Neural progenitor cell (in vitro differentiated cells): ENCODE measurements at regions not wholly inside any gene's neighbourhood (a gene's known extent, or its start where the extent isn't known, plus 50 kb on each side); places are given as distances from the start of the nearest gene placed in this dataset.

Experiments used
- DNase-seq: peaks from one replicate; pipeline ENCODE4 v3.0.0-alpha.2; 2016; ENCODE audit warnings: low spot score
- H2AFZ ChIP-seq: fragments of 200-600 bp; sonication (generic); replicated peaks from 2 replicates; pipeline ENCODE4 v1.6.1; 2016; ENCODE audit warnings: antibody characterized with exemption
- H3F3A ChIP-seq: fragments of 200-600 bp; sonication (generic); 2 replicates; pipeline ENCODE4 v1.6.1; 2016; ENCODE audit warnings: antibody characterized with exemption, low read depth
- H3K27ac ChIP-seq: fragments of 200-600 bp; sonication (generic); 2 replicates; pipeline ENCODE4 v1.5.1; 2016; ENCODE audit warnings: mild to moderate bottlenecking
- H3K27me3 ChIP-seq: fragments of 200-600 bp; sonication (generic); 2 replicates; pipeline ENCODE4 v1.6.1; 2016; ENCODE audit warnings: mild to moderate bottlenecking, moderate library complexity
- H3K36me3 ChIP-seq: fragments of 200-600 bp; sonication (generic); 2 replicates; pipeline ENCODE4 v1.5.1; 2016
- H3K4me1 ChIP-seq: fragments of 200-600 bp; sonication (generic); 2 replicates; pipeline ENCODE4 v1.6.1; 2016; ENCODE audit warnings: mixed run types
- H3K4me2 ChIP-seq: fragments of 200-600 bp; sonication (generic); 2 replicates; pipeline ENCODE4 v1.6.1; 2016
- H3K4me3 ChIP-seq: fragments of 200-600 bp; sonication (generic); 2 replicates; pipeline ENCODE4 v1.5.1; 2016
- H3K79me2 ChIP-seq: fragments of 200-600 bp; sonication (generic); 2 replicates; pipeline ENCODE4 v1.6.1; 2016; ENCODE audit warnings: low read depth
- H3K9ac ChIP-seq: fragments of 200-600 bp; sonication (generic); 2 replicates; pipeline ENCODE4 v1.6.1; 2016
- H3K9me3 ChIP-seq: fragments of 200-600 bp; sonication (generic); 2 replicates; pipeline ENCODE4 v1.5.1; 2016; ENCODE audit warnings: low read depth
- H4K20me1 ChIP-seq: fragments of 200-600 bp; sonication (generic); 2 replicates; pipeline ENCODE4 v1.6.1; 2016; ENCODE audit warnings: low read depth
- H3K27ac Mint-ChIP-seq: 3 replicates; pipeline ENCODE4 v1.8.0; 2021; ENCODE audit warnings: mixed read lengths
- H3K27me3 Mint-ChIP-seq: 2 replicates; pipeline ENCODE4 v1.8.0; 2022; ENCODE audit warnings: low read depth, mild to moderate bottlenecking, inconsistent platforms, moderate library complexity, mixed read lengths; ENCODE audit not compliant: insufficient read depth
- H3K36me3 Mint-ChIP-seq: 3 replicates; pipeline ENCODE4 v1.8.0; 2021; ENCODE audit warnings: mixed read lengths
- H3K4me1 Mint-ChIP-seq: 3 replicates; pipeline ENCODE4 v1.8.0; 2021; ENCODE audit warnings: mixed read lengths
- H3K4me3 Mint-ChIP-seq: 3 replicates; pipeline ENCODE4 v1.8.0; 2021; ENCODE audit warnings: mild to moderate bottlenecking, moderate library complexity, mixed read lengths
- H3K9me3 Mint-ChIP-seq: 3 replicates; pipeline ENCODE4 v1.8.0; 2020; ENCODE audit warnings: mixed read lengths
- EZH2 ChIP-seq: fragments of 200-600 bp; sonication (generic); IDR thresholded peaks from 2 replicates; pipeline ENCODE4 v1.6.1; 2017; ENCODE audit warnings: antibody characterized with exemption, mild to moderate bottlenecking, moderate library complexity
- EZH2phosphoT487 ChIP-seq: fragments of 200-600 bp; sonication (generic); IDR thresholded peaks from 2 replicates; pipeline ENCODE4 v1.6.1; 2017; ENCODE audit warnings: antibody characterized with exemption
- TF ChIP-seq, protein P1 (sequence below): fragments of 200-600 bp; sonication (generic); IDR thresholded peaks from 2 replicates; pipeline ENCODE4 v1.5.1; 2017; ENCODE audit warnings: antibody characterized with exemption, mild to moderate bottlenecking

DNA sequence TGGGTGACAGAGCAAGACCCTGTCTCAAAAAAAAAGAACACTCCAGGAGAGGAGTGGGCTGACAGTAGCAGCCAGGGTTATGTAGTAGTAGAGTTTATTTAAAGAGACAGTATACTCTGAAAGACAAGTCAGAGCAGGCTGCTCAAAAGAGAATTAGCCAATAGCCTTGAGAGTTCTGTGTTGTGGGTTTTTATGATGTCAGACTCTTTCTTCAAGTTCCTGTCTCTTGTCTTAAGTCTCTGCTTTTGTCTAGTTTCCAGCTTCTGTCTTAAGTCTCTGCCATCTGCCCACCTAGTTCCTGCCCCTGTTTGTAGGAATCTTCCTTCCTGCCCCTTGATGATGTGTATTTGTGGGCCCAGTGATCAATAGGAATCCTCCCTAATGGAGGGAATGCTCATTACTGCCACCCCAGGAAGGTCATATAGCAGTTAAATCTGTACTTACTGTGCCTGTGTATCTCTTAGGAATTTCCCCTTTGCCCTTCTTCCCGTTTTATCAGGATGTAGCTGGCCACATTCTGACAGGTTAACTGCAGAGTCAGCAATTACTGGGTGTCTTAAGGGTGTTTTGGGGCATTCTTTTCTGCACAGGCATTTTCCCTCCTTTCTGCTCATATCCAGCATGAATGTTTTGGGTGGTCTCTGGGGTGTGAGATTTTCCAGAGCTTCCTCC, 580.5 kb upstream of the SGCD start:
- no peak for DNase-seq
- Mint-ChIP-seq H3K36me3 (no peaks in the 10 kb centered on the region), H3K9me3 (no peaks in the 10 kb centered on the region), H3K4me1 (no peaks in the 10 kb centered on the region), H3K27ac (no peak overlapping the region), H3K4me3 (no peak overlapping the region), H3K27me3 (peaks cover 2% of the 10 kb centered on the region)
- H3K9me3 ChIP-seq: peaks cover 7% of the 10 kb centered on the region
- H3K27me3 ChIP-seq: no peaks in the 10 kb centered on the region
- H3K9ac ChIP-seq: no peak overlapping the region
- H4K20me1 ChIP-seq: no peaks in the 10 kb centered on the region
- H3K79me2 ChIP-seq: no peaks in the 10 kb centered on the region
- H3K27ac ChIP-seq: no peak overlapping the region
- no peak for TF ChIP-seq EZH2
- no peak for TF ChIP-seq EZH2phosphoT487
- TF ChIP-seq, protein P1, sequence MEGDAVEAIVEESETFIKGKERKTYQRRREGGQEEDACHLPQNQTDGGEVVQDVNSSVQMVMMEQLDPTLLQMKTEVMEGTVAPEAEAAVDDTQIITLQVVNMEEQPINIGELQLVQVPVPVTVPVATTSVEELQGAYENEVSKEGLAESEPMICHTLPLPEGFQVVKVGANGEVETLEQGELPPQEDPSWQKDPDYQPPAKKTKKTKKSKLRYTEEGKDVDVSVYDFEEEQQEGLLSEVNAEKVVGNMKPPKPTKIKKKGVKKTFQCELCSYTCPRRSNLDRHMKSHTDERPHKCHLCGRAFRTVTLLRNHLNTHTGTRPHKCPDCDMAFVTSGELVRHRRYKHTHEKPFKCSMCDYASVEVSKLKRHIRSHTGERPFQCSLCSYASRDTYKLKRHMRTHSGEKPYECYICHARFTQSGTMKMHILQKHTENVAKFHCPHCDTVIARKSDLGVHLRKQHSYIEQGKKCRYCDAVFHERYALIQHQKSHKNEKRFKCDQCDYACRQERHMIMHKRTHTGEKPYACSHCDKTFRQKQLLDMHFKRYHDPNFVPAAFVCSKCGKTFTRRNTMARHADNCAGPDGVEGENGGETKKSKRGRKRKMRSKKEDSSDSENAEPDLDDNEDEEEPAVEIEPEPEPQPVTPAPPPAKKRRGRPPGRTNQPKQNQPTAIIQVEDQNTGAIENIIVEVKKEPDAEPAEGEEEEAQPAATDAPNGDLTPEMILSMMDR: no peak
- no peak overlapping the region for H3K4me2 ChIP-seq
- H3F3A ChIP-seq: no peaks in the 10 kb centered on the region
- H3K4me1 ChIP-seq: no peaks in the 10 kb centered on the region
- no peak overlapping the region for H3K4me3 ChIP-seq
- no peak overlapping the region for H2AFZ ChIP-seq
- no peaks in the 10 kb centered on the region for H3K36me3 ChIP-seq

DNA sequence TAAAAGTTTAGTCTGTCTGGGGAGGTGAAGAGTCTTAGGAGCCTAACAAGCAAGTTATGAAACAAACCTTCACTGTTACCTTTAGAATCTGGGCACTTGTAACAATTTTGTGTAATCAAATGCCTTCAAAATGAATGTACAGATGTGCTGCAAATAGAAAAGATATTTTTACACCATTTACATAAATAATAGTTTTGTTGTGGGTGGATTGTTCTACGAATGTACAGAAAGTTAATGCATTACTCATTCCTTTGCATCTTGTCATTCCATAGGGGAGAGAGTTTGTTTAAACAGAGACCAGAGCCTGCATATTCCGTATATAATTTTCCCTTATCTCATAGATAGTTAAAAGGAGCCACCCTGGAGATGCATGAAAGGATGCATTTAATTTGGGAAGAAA, 576.9 kb upstream of the SGCD start:
- TF ChIP-seq EZH2 (no peak), EZH2phosphoT487 (no peak)
- TF ChIP-seq, protein P1: no peak
- no peaks in the 10 kb centered on the region for H3F3A ChIP-seq
- no peak overlapping the region for H2AFZ ChIP-seq
- H3K4me3 Mint-ChIP-seq: no peak overlapping the region
- H3K4me1 Mint-ChIP-seq: no peaks in the 10 kb centered on the region
- H3K9ac ChIP-seq: no peak overlapping the region
- peaks cover 2% of the 10 kb centered on the region for H3K27me3 Mint-ChIP-seq
- no peak for DNase-seq
- H3K4me2 ChIP-seq: no peak overlapping the region
- H3K4me1 ChIP-seq: no peaks in the 10 kb centered on the region
- H3K27ac ChIP-seq: no peak overlapping the region
- peaks cover 7% of the 10 kb centered on the region for H3K9me3 ChIP-seq
- H3K36me3 ChIP-seq: no peaks in the 10 kb centered on the region
- no peaks in the 10 kb centered on the region for H3K36me3 Mint-ChIP-seq
- H3K27ac Mint-ChIP-seq: no peak overlapping the region
- no peaks in the 10 kb centered on the region for H3K27me3 ChIP-seq
- H3K4me3 ChIP-seq: no peak overlapping the region
- no peaks in the 10 kb centered on the region for H3K79me2 ChIP-seq
- no peaks in the 10 kb centered on the region for H4K20me1 ChIP-seq
- H3K9me3 Mint-ChIP-seq: no peaks in the 10 kb centered on the region

DNA sequence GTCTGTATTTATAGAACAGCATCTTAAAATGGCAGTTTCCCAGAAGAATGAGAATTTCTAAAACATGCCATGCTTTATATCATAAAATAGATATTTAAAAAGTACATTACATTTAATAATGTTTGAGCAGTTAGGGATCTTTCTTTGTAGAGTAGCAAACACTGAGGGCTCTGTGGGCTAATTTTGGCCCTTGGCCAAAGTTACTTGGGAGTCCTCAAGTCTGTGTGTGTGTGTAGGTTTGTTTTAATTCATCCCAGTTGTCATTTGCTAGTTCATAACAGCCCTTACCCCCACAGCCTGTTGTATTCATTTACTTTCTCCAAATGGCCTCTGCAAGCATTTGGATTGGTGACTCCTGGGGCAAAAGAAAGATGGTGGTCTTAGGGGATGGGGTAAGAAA, 576.4 kb upstream of the SGCD start:
- no peaks in the 10 kb centered on the region for H3F3A ChIP-seq
- Mint-ChIP-seq H3K27ac (no peak overlapping the region), H3K27me3 (peaks cover 2% of the 10 kb centered on the region), H3K4me1 (no peaks in the 10 kb centered on the region), H3K36me3 (no peaks in the 10 kb centered on the region), H3K4me3 (no peak overlapping the region), H3K9me3 (no peaks in the 10 kb centered on the region)
- peaks cover 3% of the 10 kb centered on the region for H3K9me3 ChIP-seq
- DNase-seq: no peak
- no peaks in the 10 kb centered on the region for H4K20me1 ChIP-seq
- H3K4me2 ChIP-seq: no peak overlapping the region
- H3K27me3 ChIP-seq: no peaks in the 10 kb centered on the region
- no peak overlapping the region for H2AFZ ChIP-seq
- no peak overlapping the region for H3K4me3 ChIP-seq
- no peaks in the 10 kb centered on the region for H3K79me2 ChIP-seq
- TF ChIP-seq EZH2phosphoT487 (no peak), EZH2 (no peak)
- TF ChIP-seq, protein P1: no peak
- H3K4me1 ChIP-seq: no peaks in the 10 kb centered on the region
- H3K36me3 ChIP-seq: no peaks in the 10 kb centered on the region
- no peak overlapping the region for H3K27ac ChIP-seq
- no peak overlapping the region for H3K9ac ChIP-seq
